ENCODE measurements at regions not wholly inside any gene's neighbourhood (a gene's known extent, or its start where the extent isn't known, plus 50 kb on each side); places are given as distances from the start of the nearest gene placed in this dataset.

GRCh38 chr1:61588736-61589672 is 135.9 kb downstream of the TM2D1 start:
- TF ChIP-seq POLR2A (IDR thresholded peaks at IDR 0.05; ENCODE audit: low read length) (no peak), GATA1 (IDR thresholded peaks at IDR 0.05; ENCODE audit: low read depth, low read length) (no peak)
